Tibial nerve (tissue), 4 donors: ENCODE measurements at regions not wholly inside any gene's neighbourhood (a gene's known extent, or its start where the extent isn't known, plus 50 kb on each side); places are given as distances from the start of the nearest gene placed in this dataset.

Experiments
- DNase-seq, 2 donors: peaks; one replicate each; pipeline ENCODE4 v3.0.0-alpha.2; 2019; ENCODE audit warnings: low spot score in 2 of 2
- H3K27ac ChIP-seq, 4 donors: fragments of 200-600 bp; sonication (generic) in 3 of 4; one replicate each; pipeline ENCODE4 v1.5.1; 2017 to 2019; ENCODE audit warnings: mild to moderate bottlenecking in 1 of 4
- H3K27me3 ChIP-seq, 2 donors: fragments of 200-600 bp; sonication (generic) in 1 of 2; one replicate each; pipeline versions ENCODE4 v1.5.1 to v1.6.0; 2017 to 2019
- H3K36me3 ChIP-seq, 3 donors: fragments of 200-600 bp; sonication (generic); one replicate each; pipeline ENCODE4 v1.5.1; 2018 to 2019
- H3K4me1 ChIP-seq, 4 donors: fragments of 200-600 bp; sonication (generic) in 3 of 4; one replicate each; pipeline ENCODE4 v1.5.1; 2017 to 2019
- H3K4me3 ChIP-seq, 4 donors: fragments of 200-600 bp; sonication (generic) in 3 of 4; one replicate each; pipeline ENCODE4 v1.5.1; 2017 to 2019; ENCODE audit warnings: mild to moderate bottlenecking in 1 of 4, moderate library complexity in 1 of 4
- H3K9me3 ChIP-seq, 4 donors: fragments of 200-600 bp; sonication (generic) in 3 of 4; one replicate each; pipeline ENCODE4 v1.5.1; 2017 to 2019
- CTCF ChIP-seq, 5 experiments: fragments of 200-600 bp in 3 of 5; fragments of 450-650 bp in 2 of 5; sonication (generic) in 3 of 5; IDR thresholded peaks; one replicate each; pipeline ENCODE4 v1.5.1; 2016 to 2019; ENCODE audit warnings: antibody characterized with exemption in 5 of 5, mild to moderate bottlenecking in 3 of 5, moderate library complexity in 2 of 5
- EP300 ChIP-seq, 2 donors: sonication (generic); formaldehyde crosslinking; IDR thresholded peaks; one replicate each; pipeline ENCODE4 v1.6.1; 2017; ENCODE audit warnings: antibody characterized with exemption in 2 of 2, mild to moderate bottlenecking in 1 of 2
- POLR2A ChIP-seq, 2 donors: fragments of 450-650 bp; IDR thresholded peaks; one replicate each; pipeline ENCODE4 v1.6.1; 2017; ENCODE audit warnings: antibody characterized with exemption in 2 of 2, mild to moderate bottlenecking in 2 of 2, moderate library complexity in 2 of 2
- WGBS, 2 donors: methylation state at CpG; one replicate each; pipeline ENCODE4 v1.1.5; 2018; 5-methylcytosine and 5-hydroxymethylcytosine counted together

DNA sequence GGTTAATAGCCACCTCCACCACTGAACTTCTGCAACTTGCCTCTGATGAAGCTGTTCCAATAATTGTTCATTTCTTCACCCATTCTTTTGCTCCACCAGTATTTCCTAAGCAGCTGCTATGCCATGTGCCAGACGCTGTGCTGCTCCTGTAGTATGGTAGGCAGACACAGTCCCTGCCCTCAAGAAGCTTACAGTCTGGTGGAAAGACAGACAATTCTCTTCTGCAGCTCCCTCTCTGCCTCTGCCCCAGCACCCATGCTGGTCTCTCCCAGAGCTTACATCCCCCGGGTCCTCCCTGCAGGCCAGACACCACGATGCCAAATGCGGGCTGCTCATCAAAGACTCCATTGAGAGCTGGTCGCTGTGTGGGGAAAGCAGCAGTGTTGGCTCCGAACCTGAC is 111.6 kb upstream of the ESRRB start:
- no peaks in the 10 kb centered on the region for H3K36me3 ChIP-seq
- H3K9me3 ChIP-seq, result no peaks in the 10 kb centered on the region
- TF ChIP-seq POLR2A (IDR thresholded peaks at IDR 0.05) (no peak), CTCF (IDR thresholded peaks at IDR 0.05) (no peak), EP300 (IDR thresholded peaks at IDR 0.05) (no peak)
- 80 to 81% methylated on average over 6 of the region's 6 CpGs for WGBS, 2 donors
- no peak overlapping the region for H3K27ac ChIP-seq
- peaks cover 0 to 7% (median 0%) of the 10 kb centered on the region in 4 donors for H3K4me1 ChIP-seq
- no peak overlapping the region for H3K4me3 ChIP-seq
- H3K27me3 ChIP-seq, result no peaks in the 10 kb centered on the region
- no peak for DNase-seq

DNA sequence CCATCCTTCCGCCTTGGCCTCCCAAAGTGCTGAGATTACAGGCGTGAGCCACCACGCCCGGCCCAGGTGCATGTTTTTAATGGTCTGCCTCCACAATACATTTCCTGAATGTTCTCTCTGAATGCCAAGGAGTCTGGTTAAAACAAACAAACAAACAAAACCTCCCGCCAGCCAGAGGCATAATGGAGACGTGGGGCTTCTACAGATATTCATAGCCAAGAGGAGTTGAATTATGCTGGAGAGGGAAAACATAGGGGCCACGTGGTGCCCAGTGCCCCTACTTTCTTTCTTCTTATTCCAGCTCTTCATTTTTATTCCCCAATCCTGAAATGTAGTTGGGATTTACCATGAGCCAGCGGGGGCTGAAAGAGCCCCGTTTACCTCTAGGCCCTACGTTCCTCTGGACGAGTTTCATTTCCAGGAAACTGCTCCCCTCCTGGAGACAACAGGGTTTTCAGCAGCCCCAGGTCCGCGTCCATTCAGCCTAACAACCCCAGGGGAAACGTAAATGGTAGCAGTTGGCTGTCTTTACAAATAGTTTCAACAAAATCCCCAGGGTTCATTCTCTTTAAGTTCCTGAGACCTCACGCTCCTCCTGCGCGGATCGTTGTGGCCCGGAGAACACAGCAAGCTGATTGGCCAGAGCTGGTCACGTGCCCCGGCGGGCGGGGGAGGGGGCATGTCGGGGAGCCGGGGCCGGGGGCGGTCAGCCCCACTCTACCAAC is 108.5 kb upstream of the ESRRB start:
- TF ChIP-seq CTCF (IDR thresholded peaks at IDR 0.05) (peak in 1 of 5 experiments; percentile 15), EP300 (IDR thresholded peaks at IDR 0.05) (no peak)
- peak overlapping the region; percentile 22 to 51 (median 34) for H3K4me3 ChIP-seq
- peak overlapping the region in 1 of 4 donors; percentile 25 for H3K27ac ChIP-seq
- DNase-seq, result peak; percentile 47 to 53
- H3K36me3 ChIP-seq, result no peaks in the 10 kb centered on the region
- H3K27me3 ChIP-seq, result no peaks in the 10 kb centered on the region
- H3K9me3 ChIP-seq, result no peaks in the 10 kb centered on the region
- peaks cover 0 to 7% (median 0%) of the 10 kb centered on the region in 4 donors for H3K4me1 ChIP-seq
- 25 to 48% methylated on average over 27 of the region's 27 CpGs for WGBS, 2 donors

GRCh38 chr14:76268047-76268431 is 107.9 kb upstream of the ESRRB start:
- H3K36me3 ChIP-seq, result no peaks in the 10 kb centered on the region
- no peaks in the 10 kb centered on the region for H3K9me3 ChIP-seq
- WGBS, 2 donors, result 24 to 42% methylated on average over 8 of the region's 8 CpGs
- no peaks in the 10 kb centered on the region for H3K27me3 ChIP-seq
- H3K4me3 ChIP-seq, result peak overlapping the region; percentile 22 to 51 (median 34)
- no peak for DNase-seq
- TF ChIP-seq EP300 (IDR thresholded peaks at IDR 0.05) (no peak), POLR2A (IDR thresholded peaks at IDR 0.05) (no peak), CTCF (IDR thresholded peaks at IDR 0.05) (no peak)
- H3K27ac ChIP-seq, result peak overlapping the region in 1 of 4 donors; percentile 25
- peaks cover 0 to 7% (median 0%) of the 10 kb centered on the region in 4 donors for H3K4me1 ChIP-seq

- no peaks in the 10 kb centered on the region for H3K27me3 ChIP-seq
- DNase-seq, result no peak
Measured at GRCh38 chr14:76268700-76269099, 107.2 kb upstream of the ESRRB start.

More at GRCh38 chr14:76268700-76269099, 107.2 kb upstream of the ESRRB start:
- TF ChIP-seq CTCF (IDR thresholded peaks at IDR 0.05), result no peak
- TF ChIP-seq EP300 (IDR thresholded peaks at IDR 0.05), result no peak
- no peak for TF ChIP-seq POLR2A (IDR thresholded peaks at IDR 0.05)
- no peaks in the 10 kb centered on the region for H3K36me3 ChIP-seq
- 79 to 82% methylated on average over 9 of the region's 9 CpGs for WGBS, 2 donors
- no peaks in the 10 kb centered on the region for H3K9me3 ChIP-seq
- peaks cover 0 to 7% (median 0%) of the 10 kb centered on the region in 4 donors for H3K4me1 ChIP-seq
- no peak overlapping the region for H3K27ac ChIP-seq
- no peak overlapping the region for H3K4me3 ChIP-seq
